ENCODE measurements at regions not wholly inside any gene's neighbourhood (a gene's known extent, or its start where the extent isn't known, plus 50 kb on each side); places are given as distances from the start of the nearest gene placed in this dataset.

DNA sequence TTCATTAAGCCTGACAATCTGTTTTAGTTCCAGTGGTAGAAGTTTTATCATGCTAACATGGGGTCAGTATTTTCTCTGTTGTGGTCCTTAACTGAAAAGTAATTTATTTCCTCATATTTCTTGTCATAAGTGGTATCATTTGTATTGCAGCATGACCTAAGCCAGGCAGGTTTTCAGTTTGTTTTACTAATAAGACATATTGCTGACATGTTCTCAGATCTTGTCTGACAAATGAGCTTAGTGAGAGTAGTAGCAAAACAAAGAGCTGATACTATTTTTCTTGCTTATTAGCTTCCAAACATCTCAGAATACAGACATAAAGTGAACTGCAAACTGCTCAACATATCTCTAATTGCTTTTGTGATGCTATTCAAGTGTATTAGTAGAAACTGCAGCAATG, 293.6 kb downstream of the DSEL start:
- Histone ChIP-seq H3K79me2 (ENCODE audit: control insufficient read depth in 1 of 2, insufficient read depth in 2 of 2, low read length in 2 of 2) (no peaks in the 10 kb centered on the region), H3K4me3 (ENCODE audit: extremely low read depth in 1 of 4, insufficient read depth in 2 of 4, low read depth in 3 of 4, low read length in 4 of 4) (no peak overlapping the region)
- FAIRE-seq: no peak
- no peak for TF ChIP-seq FOSL1 (IDR thresholded peaks at IDR 0.05; ENCODE audit: insufficient read depth, low read depth, low read length)
- TF ChIP-seq, protein P1, sequence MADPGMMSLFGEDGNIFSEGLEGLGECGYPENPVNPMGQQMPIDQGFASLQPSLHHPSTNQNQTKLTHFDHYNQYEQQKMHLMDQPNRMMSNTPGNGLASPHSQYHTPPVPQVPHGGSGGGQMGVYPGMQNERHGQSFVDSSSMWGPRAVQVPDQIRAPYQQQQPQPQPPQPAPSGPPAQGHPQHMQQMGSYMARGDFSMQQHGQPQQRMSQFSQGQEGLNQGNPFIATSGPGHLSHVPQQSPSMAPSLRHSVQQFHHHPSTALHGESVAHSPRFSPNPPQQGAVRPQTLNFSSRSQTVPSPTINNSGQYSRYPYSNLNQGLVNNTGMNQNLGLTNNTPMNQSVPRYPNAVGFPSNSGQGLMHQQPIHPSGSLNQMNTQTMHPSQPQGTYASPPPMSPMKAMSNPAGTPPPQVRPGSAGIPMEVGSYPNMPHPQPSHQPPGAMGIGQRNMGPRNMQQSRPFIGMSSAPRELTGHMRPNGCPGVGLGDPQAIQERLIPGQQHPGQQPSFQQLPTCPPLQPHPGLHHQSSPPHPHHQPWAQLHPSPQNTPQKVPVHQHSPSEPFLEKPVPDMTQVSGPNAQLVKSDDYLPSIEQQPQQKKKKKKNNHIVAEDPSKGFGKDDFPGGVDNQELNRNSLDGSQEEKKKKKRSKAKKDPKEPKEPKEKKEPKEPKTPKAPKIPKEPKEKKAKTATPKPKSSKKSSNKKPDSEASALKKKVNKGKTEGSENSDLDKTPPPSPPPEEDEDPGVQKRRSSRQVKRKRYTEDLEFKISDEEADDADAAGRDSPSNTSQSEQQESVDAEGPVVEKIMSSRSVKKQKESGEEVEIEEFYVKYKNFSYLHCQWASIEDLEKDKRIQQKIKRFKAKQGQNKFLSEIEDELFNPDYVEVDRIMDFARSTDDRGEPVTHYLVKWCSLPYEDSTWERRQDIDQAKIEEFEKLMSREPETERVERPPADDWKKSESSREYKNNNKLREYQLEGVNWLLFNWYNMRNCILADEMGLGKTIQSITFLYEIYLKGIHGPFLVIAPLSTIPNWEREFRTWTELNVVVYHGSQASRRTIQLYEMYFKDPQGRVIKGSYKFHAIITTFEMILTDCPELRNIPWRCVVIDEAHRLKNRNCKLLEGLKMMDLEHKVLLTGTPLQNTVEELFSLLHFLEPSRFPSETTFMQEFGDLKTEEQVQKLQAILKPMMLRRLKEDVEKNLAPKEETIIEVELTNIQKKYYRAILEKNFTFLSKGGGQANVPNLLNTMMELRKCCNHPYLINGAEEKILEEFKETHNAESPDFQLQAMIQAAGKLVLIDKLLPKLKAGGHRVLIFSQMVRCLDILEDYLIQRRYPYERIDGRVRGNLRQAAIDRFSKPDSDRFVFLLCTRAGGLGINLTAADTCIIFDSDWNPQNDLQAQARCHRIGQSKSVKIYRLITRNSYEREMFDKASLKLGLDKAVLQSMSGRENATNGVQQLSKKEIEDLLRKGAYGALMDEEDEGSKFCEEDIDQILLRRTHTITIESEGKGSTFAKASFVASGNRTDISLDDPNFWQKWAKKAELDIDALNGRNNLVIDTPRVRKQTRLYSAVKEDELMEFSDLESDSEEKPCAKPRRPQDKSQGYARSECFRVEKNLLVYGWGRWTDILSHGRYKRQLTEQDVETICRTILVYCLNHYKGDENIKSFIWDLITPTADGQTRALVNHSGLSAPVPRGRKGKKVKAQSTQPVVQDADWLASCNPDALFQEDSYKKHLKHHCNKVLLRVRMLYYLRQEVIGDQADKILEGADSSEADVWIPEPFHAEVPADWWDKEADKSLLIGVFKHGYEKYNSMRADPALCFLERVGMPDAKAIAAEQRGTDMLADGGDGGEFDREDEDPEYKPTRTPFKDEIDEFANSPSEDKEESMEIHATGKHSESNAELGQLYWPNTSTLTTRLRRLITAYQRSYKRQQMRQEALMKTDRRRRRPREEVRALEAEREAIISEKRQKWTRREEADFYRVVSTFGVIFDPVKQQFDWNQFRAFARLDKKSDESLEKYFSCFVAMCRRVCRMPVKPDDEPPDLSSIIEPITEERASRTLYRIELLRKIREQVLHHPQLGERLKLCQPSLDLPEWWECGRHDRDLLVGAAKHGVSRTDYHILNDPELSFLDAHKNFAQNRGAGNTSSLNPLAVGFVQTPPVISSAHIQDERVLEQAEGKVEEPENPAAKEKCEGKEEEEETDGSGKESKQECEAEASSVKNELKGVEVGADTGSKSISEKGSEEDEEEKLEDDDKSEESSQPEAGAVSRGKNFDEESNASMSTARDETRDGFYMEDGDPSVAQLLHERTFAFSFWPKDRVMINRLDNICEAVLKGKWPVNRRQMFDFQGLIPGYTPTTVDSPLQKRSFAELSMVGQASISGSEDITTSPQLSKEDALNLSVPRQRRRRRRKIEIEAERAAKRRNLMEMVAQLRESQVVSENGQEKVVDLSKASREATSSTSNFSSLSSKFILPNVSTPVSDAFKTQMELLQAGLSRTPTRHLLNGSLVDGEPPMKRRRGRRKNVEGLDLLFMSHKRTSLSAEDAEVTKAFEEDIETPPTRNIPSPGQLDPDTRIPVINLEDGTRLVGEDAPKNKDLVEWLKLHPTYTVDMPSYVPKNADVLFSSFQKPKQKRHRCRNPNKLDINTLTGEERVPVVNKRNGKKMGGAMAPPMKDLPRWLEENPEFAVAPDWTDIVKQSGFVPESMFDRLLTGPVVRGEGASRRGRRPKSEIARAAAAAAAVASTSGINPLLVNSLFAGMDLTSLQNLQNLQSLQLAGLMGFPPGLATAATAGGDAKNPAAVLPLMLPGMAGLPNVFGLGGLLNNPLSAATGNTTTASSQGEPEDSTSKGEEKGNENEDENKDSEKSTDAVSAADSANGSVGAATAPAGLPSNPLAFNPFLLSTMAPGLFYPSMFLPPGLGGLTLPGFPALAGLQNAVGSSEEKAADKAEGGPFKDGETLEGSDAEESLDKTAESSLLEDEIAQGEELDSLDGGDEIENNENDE (IDR thresholded peaks at IDR 0.05; ENCODE audit: insufficient replicate concordance, low read length): no peak

More for the DNA sequence above, 293.6 kb downstream of the DSEL start:
- H3K27ac ChIP-seq (ENCODE audit: low read depth, low read length): no peak overlapping the region
- no peak overlapping the region for H2BK5ac ChIP-seq (ENCODE audit: low read depth, low read length)
- H3K36me3 ChIP-seq (ENCODE audit: control insufficient read depth in 2 of 4, insufficient read depth in 4 of 4, low read length in 3 of 4): no peaks in the 10 kb centered on the region
- DNase-seq (ENCODE audit: low read depth in 1 of 2, low spot score in 2 of 2): no peak
- H3K23me2 ChIP-seq (ENCODE audit: low read depth, low read length): no peaks in the 10 kb centered on the region
- no peak overlapping the region for H4K91ac ChIP-seq (replicated peaks; ENCODE audit: insufficient read length, low read length)
- peak overlapping the region; percentile 45; the same call in 1 of the 2 replicates for H2AFZ ChIP-seq (ENCODE audit: low read length)
- ChIA-PET POLR2A (ENCODE audit: partially characterized antibody) (no interaction called here), CTCF (ENCODE audit: partially characterized antibody) (interaction anchor here (0.7 to 1.1 kb wide), 2 partner anchors 291 to 1438 kb away, joined by 3 read pairs; no protein-coding TSS in a partner anchor)
- H3K4ac ChIP-seq (replicated peaks; ENCODE audit: insufficient read length, low read depth, low read length): no peak overlapping the region
- no peak overlapping the region for H2AK5ac ChIP-seq (ENCODE audit: low read depth, low read length)
- no peak overlapping the region for H2BK20ac ChIP-seq (ENCODE audit: low read length)
- no peak overlapping the region for H2BK12ac ChIP-seq (ENCODE audit: low read depth, low read length)
- H3K14ac ChIP-seq (ENCODE audit: insufficient read length): no peak overlapping the region
- H2BK120ac ChIP-seq (replicated peaks; ENCODE audit: low read depth, low read length): no peak overlapping the region
- H2BK15ac ChIP-seq (ENCODE audit: low read length): no peak overlapping the region
- no peak overlapping the region for H3K23ac ChIP-seq (ENCODE audit: insufficient read length)
- H4K5ac ChIP-seq (ENCODE audit: insufficient read length, low read depth, low read length): no peak overlapping the region
- H3K27me3 ChIP-seq (replicated peaks in 1 of 4; ENCODE audit: control insufficient read depth in 3 of 4, extremely low read depth in 1 of 4, insufficient read depth in 3 of 4, low read length in 3 of 4): no peaks in the 10 kb centered on the region
- H3K18ac ChIP-seq (ENCODE audit: extremely low read depth, low read length): no peak overlapping the region
- H3K9me3 ChIP-seq (ENCODE audit: insufficient read depth in 2 of 2, low read depth in 1 of 2, low read length in 1 of 2): no peaks in the 10 kb centered on the region
- no peaks in the 10 kb centered on the region for H3K4me1 ChIP-seq (replicated peaks in 1 of 4; ENCODE audit: control insufficient read depth in 3 of 4, insufficient read depth in 4 of 4, low read length in 3 of 4)
- H3K79me1 ChIP-seq (ENCODE audit: low read depth, low read length): no peaks in the 10 kb centered on the region
- H3K56ac ChIP-seq (replicated peaks; ENCODE audit: insufficient read length, low read depth, low read length): no peak overlapping the region
- no peak overlapping the region for H4K8ac ChIP-seq (ENCODE audit: extremely low read depth, insufficient read depth, low read length)
- H3K9ac ChIP-seq (replicated peaks in 1 of 4; ENCODE audit: extremely low read depth in 1 of 4, low read depth in 3 of 4, low read length in 3 of 4): no peak overlapping the region
- H4K20me1 ChIP-seq (replicated peaks in 1 of 2; ENCODE audit: control insufficient read depth in 1 of 2, insufficient read depth in 2 of 2, low read length in 2 of 2): no peaks in the 10 kb centered on the region
- no peak overlapping the region for H3K4me2 ChIP-seq (ENCODE audit: insufficient read depth in 1 of 2, low read depth in 2 of 2, low read length in 2 of 2)

Data from H1 (cell line).